ENCODE measurements at regions not wholly inside any gene's neighbourhood (a gene's known extent, or its start where the extent isn't known, plus 50 kb on each side); places are given as distances from the start of the nearest gene placed in this dataset.
A peak's percentile ranks its signal among the peaks of the same experiment; 100 is the strongest.

- DNase-seq = no peak
Observed at GRCh38 chr17:5695480-5695879, 111.2 kb upstream of the NLRP1 start.

- DNase-seq = no peak
Observed at GRCh38 chr17:5698959-5699358, 114.7 kb upstream of the NLRP1 start.

- no peak for DNase-seq
Observed at GRCh38 chr17:5699814-5700213, 115.5 kb upstream of the NLRP1 start.

GRCh38 chr17:5700745-5701144 lies 116.4 kb upstream of the NLRP1 start:
- DNase-seq = no peak

GRCh38 chr17:5701381-5701780 lies 117.1 kb upstream of the NLRP1 start:
- DNase-seq = no peak

- no peak for DNase-seq
Observed at GRCh38 chr17:5702951-5703510, 118.7 kb upstream of the NLRP1 start.

GRCh38 chr17:5703736-5704135 lies 119.4 kb upstream of the NLRP1 start:
- no peak for DNase-seq

GRCh38 chr17:5705081-5705875 lies 121.0 kb upstream of the NLRP1 start:
- DNase-seq = no peak

GRCh38 chr17:5705876-5706576 lies 121.7 kb upstream of the NLRP1 start:
- DNase-seq = no peak

- DNase-seq = peak; percentile 19 to 36
Observed at GRCh38 chr17:5706577-5707210, 122.4 kb upstream of the NLRP1 start.

- no peak for DNase-seq
Observed at GRCh38 chr17:5707482-5707881, 123.2 kb upstream of the NLRP1 start.

GRCh38 chr17:5708344-5708743 lies 124.0 kb upstream of the NLRP1 start:
- no peak for DNase-seq

- no peak for DNase-seq
Observed at GRCh38 chr17:5711344-5711743, 127.0 kb upstream of the NLRP1 start.

- DNase-seq = no peak
Observed at GRCh38 chr17:5714993-5715392, 130.7 kb upstream of the NLRP1 start.

GRCh38 chr17:5715478-5715877 lies 131.2 kb upstream of the NLRP1 start:
- DNase-seq = no peak

GRCh38 chr17:5718726-5719125 lies 134.4 kb upstream of the NLRP1 start:
- no peak for DNase-seq

GRCh38 chr17:5719976-5720375 lies 135.7 kb upstream of the NLRP1 start:
- no peak for DNase-seq

GRCh38 chr17:5730373-5730772 lies 146.1 kb upstream of the NLRP1 start:
- no peak for DNase-seq

- no peak for DNase-seq
Observed at GRCh38 chr17:5740937-5741336, 156.6 kb upstream of the NLRP1 start.

GRCh38 chr17:5741810-5742209 lies 157.5 kb upstream of the NLRP1 start:
- DNase-seq = no peak

GRCh38 chr17:5745111-5745813 lies 161.0 kb upstream of the NLRP1 start:
- no peak for DNase-seq

- no peak for DNase-seq
Observed at GRCh38 chr17:5747276-5747675, 163.0 kb upstream of the NLRP1 start.

GRCh38 chr17:5747964-5748363 lies 163.7 kb upstream of the NLRP1 start:
- DNase-seq = no peak
